ENCODE measurements at regions not wholly inside any gene's neighbourhood (a gene's known extent, or its start where the extent isn't known, plus 50 kb on each side); places are given as distances from the start of the nearest gene placed in this dataset.

DNA sequence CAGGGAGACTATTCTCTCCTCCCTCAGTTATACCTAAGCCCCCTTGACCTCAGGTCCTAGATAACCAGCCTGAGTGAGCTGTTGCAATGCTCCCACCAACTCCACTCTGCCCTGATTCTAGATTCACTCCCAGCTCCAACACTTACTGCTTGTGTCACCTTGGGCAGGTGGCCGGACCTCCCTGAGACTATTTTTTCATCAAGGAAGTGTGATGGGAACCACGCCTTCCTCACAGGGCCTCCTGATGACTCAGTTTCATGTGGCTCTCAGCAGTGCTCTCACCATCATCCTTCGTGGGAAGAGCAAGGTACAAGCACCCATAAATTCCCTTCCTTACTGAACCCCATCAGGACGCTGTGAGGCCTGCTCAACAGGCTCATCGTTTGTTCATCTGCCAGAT lies 925.8 kb upstream of the ZNF722 start:
- TF ChIP-seq, protein P1, sequence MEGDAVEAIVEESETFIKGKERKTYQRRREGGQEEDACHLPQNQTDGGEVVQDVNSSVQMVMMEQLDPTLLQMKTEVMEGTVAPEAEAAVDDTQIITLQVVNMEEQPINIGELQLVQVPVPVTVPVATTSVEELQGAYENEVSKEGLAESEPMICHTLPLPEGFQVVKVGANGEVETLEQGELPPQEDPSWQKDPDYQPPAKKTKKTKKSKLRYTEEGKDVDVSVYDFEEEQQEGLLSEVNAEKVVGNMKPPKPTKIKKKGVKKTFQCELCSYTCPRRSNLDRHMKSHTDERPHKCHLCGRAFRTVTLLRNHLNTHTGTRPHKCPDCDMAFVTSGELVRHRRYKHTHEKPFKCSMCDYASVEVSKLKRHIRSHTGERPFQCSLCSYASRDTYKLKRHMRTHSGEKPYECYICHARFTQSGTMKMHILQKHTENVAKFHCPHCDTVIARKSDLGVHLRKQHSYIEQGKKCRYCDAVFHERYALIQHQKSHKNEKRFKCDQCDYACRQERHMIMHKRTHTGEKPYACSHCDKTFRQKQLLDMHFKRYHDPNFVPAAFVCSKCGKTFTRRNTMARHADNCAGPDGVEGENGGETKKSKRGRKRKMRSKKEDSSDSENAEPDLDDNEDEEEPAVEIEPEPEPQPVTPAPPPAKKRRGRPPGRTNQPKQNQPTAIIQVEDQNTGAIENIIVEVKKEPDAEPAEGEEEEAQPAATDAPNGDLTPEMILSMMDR (conservative IDR thresholded peaks at IDR 0.05; ENCODE audit: low read length), result no peak
- no peak for TF ChIP-seq EZH2phosphoT487 (IDR thresholded peaks at IDR 0.05; ENCODE audit: borderline replicate concordance)

All from Loucy (cell line).